GM12878 (cell line): ENCODE measurements at regions not wholly inside any gene's neighbourhood (a gene's known extent, or its start where the extent isn't known, plus 50 kb on each side); places are given as distances from the start of the nearest gene placed in this dataset.

ENCODE experiments used
- CTCF ChIP-seq, 3 experiments: IDR thresholded peaks in 2 of 3; conservative IDR thresholded peaks in 1 of 3; 2 replicates each; pipeline ENCODE4 v1.5.1; 2011; ENCODE audit warnings: low read depth in 3 of 3, low read length in 3 of 3, mild to moderate bottlenecking in 3 of 3, control low read depth in 2 of 3, moderate library complexity in 2 of 3, inconsistent platforms in 1 of 3, mixed read lengths in 1 of 3; ENCODE audit not compliant: control insufficient read depth in 2 of 3, insufficient read depth in 1 of 3; ENCODE audit errors: extremely low read depth in 1 of 3
- EP300 ChIP-seq, 2 experiments: fragments of 150-350 bp in 1 of 2; IDR thresholded peaks; 2 replicates each; pipeline ENCODE4 v1.6.1; 2011 to 2012; ENCODE audit warnings: low read depth in 2 of 2, low read length in 2 of 2, borderline replicate concordance in 1 of 2, improper control_type of control experiment in 1 of 2, inconsistent platforms in 1 of 2; ENCODE audit not compliant: control insufficient read depth in 1 of 2
- FOS ChIP-seq: IDR thresholded peaks from 3 replicates; pipeline ENCODE4 v1.6.1; 2011; ENCODE audit warnings: borderline replicate concordance; ENCODE audit not compliant: insufficient read length; ENCODE audit errors: extremely low read depth
- MXI1 ChIP-seq: fragments of 150-350 bp; IDR thresholded peaks from 2 replicates; pipeline ENCODE4 v1.6.1; 2011; ENCODE audit warnings: low read depth, mild to moderate bottlenecking, inconsistent platforms, low read length, improper control_type of control experiment
- POLR2A ChIP-seq: IDR thresholded peaks from 2 replicates; pipeline ENCODE4 v1.6.1; 2011; ENCODE audit warnings: low read depth, mild to moderate bottlenecking, low read length
- RAD21 ChIP-seq: IDR thresholded peaks from 2 replicates; pipeline ENCODE4 v1.6.1; 2011; ENCODE audit warnings: mild to moderate bottlenecking, low read depth, low read length, moderate library complexity; ENCODE audit not compliant: insufficient read depth
- RFX5 ChIP-seq: IDR thresholded peaks from 2 replicates; pipeline ENCODE4 v1.6.1; 2011; ENCODE audit warnings: low read depth, low read length, improper control_type of control experiment
- TCF3 ChIP-seq: IDR thresholded peaks from 2 replicates; pipeline ENCODE4 v1.6.1; 2012; ENCODE audit warnings: low read depth, mild to moderate bottlenecking, low read length, borderline replicate concordance; ENCODE audit not compliant: insufficient read depth
- ZBTB11 ChIP-seq: fragments of 450-650 bp; formaldehyde crosslinking; IDR thresholded peaks from 2 replicates; pipeline ENCODE4 v1.5.0; 2022; ENCODE audit warnings: mild to moderate bottlenecking, missing genetic modification characterization

GRCh38 chr14:25406818-25407217 is 356.9 kb upstream of the STXBP6 start:
- no peak for TF ChIP-seq ZBTB11
- TF ChIP-seq CTCF (IDR thresholded peaks at IDR 0.05 in 2 of 3, conservative IDR thresholded peaks at IDR 0.05 in 1 of 3; ENCODE audit: control insufficient read depth in 2 of 3, extremely low read depth in 1 of 3, insufficient read depth in 1 of 3, low read depth in 3 of 3, low read length in 3 of 3) = peak; percentile 40 to 43 (median 40); a peak in 4 of 6 replicates
- no peak for TF ChIP-seq POLR2A
- peak; percentile 21; the same call in 1 of the 2 replicates for TF ChIP-seq RAD21
- TF ChIP-seq TCF3 = no peak
- TF ChIP-seq EP300 (IDR thresholded peaks at IDR 0.05; ENCODE audit: borderline replicate concordance in 1 of 2, control insufficient read depth in 1 of 2, low read depth in 2 of 2, low read length in 2 of 2) = no peak
- TF ChIP-seq MXI1 = no peak
- no peak for TF ChIP-seq FOS
- TF ChIP-seq RFX5 = no peak
